Activated CD8-positive, alpha-beta T cell treated with anti-CD3 and anti-CD28 coated beads, Interleukin-2, amount 10 ng/mL, durations not matched to agents 7 days and 5 days (primary cell): ENCODE measurements at regions not wholly inside any gene's neighbourhood (a gene's known extent, or its start where the extent isn't known, plus 50 kb on each side); places are given as distances from the start of the nearest gene placed in this dataset.
"Not testable (repeated sequence)": the region's sequence is repeated elsewhere in the genome, so short reads cannot be mapped to it uniquely, and the experiment has no call there.

Experiments
- ATAC-seq: fragments of 150-1000 bp; cut with Tn5 transposase; one replicate; pipeline ENCODE4 v1.10.0; 2021; ENCODE audit warnings: moderate library complexity
- CTCF ChIA-PET: fragments of 350-600 bp; sonication (Branson Sonifier 250); formaldehyde crosslinking; loops from one replicate; lab custom pipeline; 2021; ENCODE audit warnings: antibody characterized with exemption; lab: Charles Lee
- POLR2A ChIA-PET: fragments of 350-600 bp; sonication (Branson Sonifier 250); formaldehyde crosslinking; loops from one replicate; lab custom pipeline; 2021; ENCODE audit warnings: antibody characterized with exemption; lab: Charles Lee
- DNase-seq: peaks from one replicate; pipeline ENCODE4 v3.0.0-alpha.2; 2020
- H3K27ac Mint-ChIP-seq: one replicate; pipeline ENCODE4 v1.8.0; 2021; ENCODE audit warnings: mild to moderate bottlenecking, mixed read lengths
- H3K27me3 Mint-ChIP-seq: one replicate; pipeline ENCODE4 v1.8.0; 2021; ENCODE audit warnings: low read depth, mixed read lengths
- H3K36me3 Mint-ChIP-seq: one replicate; pipeline ENCODE4 v1.8.0; 2021; ENCODE audit warnings: low read depth, mixed read lengths
- H3K4me1 Mint-ChIP-seq: one replicate; pipeline ENCODE4 v1.8.0; 2021; ENCODE audit warnings: low read depth, mixed read lengths
- H3K4me3 Mint-ChIP-seq: one replicate; pipeline ENCODE4 v1.8.0; 2021; ENCODE audit warnings: mild to moderate bottlenecking, mixed read lengths
- H3K9me3 Mint-ChIP-seq: one replicate; pipeline ENCODE4 v1.8.0; 2022; ENCODE audit warnings: mixed read lengths; ENCODE audit not compliant: insufficient read depth

DNA sequence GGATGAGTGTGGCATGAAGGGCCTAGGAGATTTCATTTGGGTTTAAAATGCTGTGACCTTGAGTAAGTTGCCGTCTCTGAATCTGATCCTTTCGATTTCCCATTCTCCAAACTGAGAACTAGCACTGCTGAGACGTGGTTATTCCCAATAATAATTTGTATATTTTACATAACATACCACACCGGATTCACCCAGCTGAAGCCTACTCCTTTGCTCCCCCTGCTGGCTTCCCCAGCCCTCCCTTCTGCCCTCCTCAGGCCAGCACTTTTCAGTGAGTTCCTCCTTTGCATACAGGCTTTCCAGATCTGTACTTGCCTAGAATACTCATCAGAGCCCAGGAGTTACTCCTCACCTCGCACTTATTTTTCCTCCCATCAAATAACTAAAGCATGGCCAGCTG, 255.1 kb downstream of the OR4F29 start:
- H3K4me1 Mint-ChIP-seq, ATAC-seq, CTCF ChIA-PET, H3K9me3 Mint-ChIP-seq, H3K36me3 Mint-ChIP-seq, POLR2A ChIA-PET, H3K27me3 Mint-ChIP-seq, H3K4me3 Mint-ChIP-seq, H3K27ac Mint-ChIP-seq, DNase-seq: not testable (repeated sequence)

DNA sequence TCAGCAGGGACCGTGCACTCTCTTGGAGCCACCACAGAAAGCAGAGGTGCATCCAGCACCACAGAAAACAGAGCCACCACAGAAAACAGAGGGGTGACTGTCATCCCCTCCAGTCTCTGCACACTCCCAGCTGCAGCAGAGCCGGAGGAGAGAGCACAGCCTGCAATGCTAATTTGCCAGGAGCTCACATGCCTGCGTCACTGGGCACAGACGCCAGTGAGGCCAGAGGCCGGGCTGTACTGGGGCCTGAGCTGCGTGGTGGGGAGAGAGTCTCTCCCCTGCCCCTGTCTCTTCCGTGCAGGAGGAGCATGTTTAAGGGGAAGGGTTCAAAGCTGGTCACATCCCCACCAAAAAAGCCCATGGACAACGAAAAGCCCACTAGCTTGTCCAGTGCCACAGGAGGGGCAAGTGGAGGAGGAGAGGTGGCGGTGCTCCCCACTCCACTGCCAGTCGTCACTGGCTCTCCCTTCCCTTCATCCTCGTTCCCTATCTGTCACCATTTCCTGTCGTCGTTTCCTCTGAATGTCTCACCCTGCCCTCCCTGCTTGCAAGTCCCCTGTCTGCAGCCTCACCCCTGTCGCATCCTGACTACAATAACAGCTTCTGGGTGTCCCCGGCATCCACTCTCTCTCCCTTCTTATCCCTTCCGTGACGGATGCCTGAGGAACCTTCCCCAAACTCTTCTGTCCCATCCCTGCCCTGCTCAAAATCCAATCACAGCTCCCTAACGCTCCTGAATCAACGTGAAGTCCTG, 260.0 kb downstream of the OR4F29 start:
- H3K9me3 Mint-ChIP-seq, POLR2A ChIA-PET, H3K27me3 Mint-ChIP-seq, CTCF ChIA-PET, H3K4me1 Mint-ChIP-seq, H3K4me3 Mint-ChIP-seq, H3K36me3 Mint-ChIP-seq, ATAC-seq: not testable (repeated sequence)
- peak overlapping the region; percentile 65 for H3K27ac Mint-ChIP-seq
- peak; percentile 26 for DNase-seq

DNA sequence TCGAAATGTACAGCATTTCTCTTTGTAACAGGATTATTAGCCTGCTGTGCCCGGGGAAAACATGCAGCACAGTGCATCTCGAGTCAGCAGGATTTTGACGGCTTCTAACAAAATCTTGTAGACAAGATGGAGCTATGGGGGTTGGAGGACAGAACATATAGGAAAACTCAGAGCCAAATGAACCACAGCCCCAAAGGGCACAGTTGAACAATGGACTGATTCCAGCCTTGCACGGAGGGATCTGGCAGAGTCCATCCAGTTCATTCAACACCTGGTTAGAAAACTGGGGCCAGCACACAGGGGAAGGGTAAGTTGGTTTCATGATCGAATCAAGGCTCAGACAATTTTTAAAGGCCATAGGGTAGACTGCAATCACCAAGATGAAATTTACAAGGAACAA, 260.8 kb downstream of the OR4F29 start:
- H3K4me1 Mint-ChIP-seq, POLR2A ChIA-PET, H3K36me3 Mint-ChIP-seq, CTCF ChIA-PET, H3K4me3 Mint-ChIP-seq, H3K9me3 Mint-ChIP-seq, H3K27me3 Mint-ChIP-seq, ATAC-seq: not testable (repeated sequence)
- peak; percentile 13 for DNase-seq
- peak overlapping the region; percentile 9 for H3K27ac Mint-ChIP-seq

DNA sequence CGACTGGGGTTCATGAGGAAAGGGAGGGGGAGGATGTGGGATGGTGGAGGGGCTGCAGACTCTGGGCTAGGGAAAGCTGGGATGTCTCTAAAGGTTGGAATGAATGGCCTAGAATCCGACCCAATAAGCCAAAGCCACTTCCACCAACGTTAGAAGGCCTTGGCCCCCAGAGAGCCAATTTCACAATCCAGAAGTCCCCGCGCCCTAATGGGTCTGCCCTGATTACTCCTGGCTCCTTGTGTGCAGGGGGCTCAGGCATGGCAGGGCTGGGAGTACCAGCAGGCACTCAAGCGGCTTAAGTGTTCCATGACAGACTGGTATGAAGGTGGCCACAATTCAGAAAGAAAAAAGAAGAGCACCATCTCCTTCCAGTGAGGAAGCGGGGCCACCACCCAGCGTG, 261.6 kb downstream of the OR4F29 start:
- H3K4me3 Mint-ChIP-seq, POLR2A ChIA-PET: not testable (repeated sequence)

DNA sequence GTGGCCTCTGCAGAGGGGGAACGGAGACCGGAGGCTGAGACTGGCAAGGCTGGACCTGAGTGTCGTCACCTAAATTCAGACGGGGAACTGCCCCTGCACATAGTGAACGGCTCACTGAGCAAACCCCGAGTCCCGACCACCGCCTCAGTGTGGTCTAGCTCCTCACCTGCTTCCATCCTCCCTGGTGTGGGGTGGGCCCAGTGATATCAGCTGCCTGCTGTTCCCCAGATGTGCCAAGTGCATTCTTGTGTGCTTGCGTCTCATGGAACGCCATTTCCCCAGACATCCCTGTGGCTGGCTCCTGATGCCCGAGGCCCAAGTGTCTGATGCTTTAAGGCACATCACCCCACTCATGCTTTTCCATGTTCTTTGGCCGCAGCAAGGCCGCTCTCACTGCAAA, 262.2 kb downstream of the OR4F29 start:
- H3K4me1 Mint-ChIP-seq, CTCF ChIA-PET, H3K27me3 Mint-ChIP-seq, ATAC-seq, H3K4me3 Mint-ChIP-seq, H3K27ac Mint-ChIP-seq, H3K36me3 Mint-ChIP-seq, H3K9me3 Mint-ChIP-seq, POLR2A ChIA-PET: not testable (repeated sequence)
- peak; percentile 15 for DNase-seq

More for the DNA sequence above, 261.6 kb downstream of the OR4F29 start:
- H3K9me3 Mint-ChIP-seq, H3K27me3 Mint-ChIP-seq, H3K27ac Mint-ChIP-seq, ATAC-seq, CTCF ChIA-PET, H3K36me3 Mint-ChIP-seq, H3K4me1 Mint-ChIP-seq: not testable (repeated sequence)
- DNase-seq: peak; percentile 7

DNA sequence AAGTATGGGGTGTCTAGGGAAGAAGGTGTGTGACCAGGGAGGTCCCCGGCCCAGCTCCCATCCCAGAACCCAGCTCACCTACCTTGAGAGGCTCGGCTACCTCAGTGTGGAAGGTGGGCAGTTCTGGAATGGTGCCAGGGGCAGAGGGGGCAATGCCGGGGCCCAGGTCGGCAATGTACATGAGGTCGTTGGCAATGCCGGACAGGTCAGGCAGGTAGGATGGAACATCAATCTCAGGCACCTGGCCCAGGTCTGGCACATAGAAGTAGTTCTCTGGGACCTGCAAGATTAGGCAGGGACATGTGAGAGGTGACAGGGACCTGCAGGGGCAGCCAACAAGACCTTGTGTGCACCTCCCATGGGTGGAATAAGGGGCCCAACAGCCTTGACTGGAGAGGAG, 264.2 kb downstream of the OR4F29 start:
- not testable (repeated sequence) for H3K4me1 Mint-ChIP-seq

DNA sequence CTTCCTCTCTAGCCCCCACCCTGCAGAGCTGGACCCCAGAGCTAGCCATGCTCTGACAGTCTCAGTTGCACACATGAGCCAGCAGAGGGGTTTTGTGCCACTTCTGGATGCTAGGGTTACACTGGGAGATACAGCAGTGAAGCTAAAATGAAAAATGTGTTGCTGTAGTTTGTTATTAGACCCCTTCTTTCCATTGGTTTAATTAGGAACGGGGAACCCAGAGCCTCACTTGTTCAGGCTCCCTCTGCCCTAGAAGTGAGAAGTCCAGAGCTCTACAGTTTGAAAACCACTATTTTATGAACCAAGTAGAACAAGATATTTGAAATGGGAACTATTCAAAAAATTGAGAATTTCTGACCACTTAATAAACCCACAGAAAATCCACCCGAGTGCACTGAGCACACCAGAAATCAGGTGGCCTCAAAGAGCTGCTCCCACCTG, 264.8 kb downstream of the OR4F29 start:
- H3K27ac Mint-ChIP-seq, H3K27me3 Mint-ChIP-seq, H3K4me1 Mint-ChIP-seq, H3K4me3 Mint-ChIP-seq, CTCF ChIA-PET, ATAC-seq, H3K36me3 Mint-ChIP-seq, POLR2A ChIA-PET, H3K9me3 Mint-ChIP-seq: not testable (repeated sequence)
- DNase-seq: peak; percentile 20

More for the DNA sequence above, 264.2 kb downstream of the OR4F29 start:
- POLR2A ChIA-PET, H3K9me3 Mint-ChIP-seq, H3K27ac Mint-ChIP-seq, H3K4me3 Mint-ChIP-seq, H3K27me3 Mint-ChIP-seq, ATAC-seq, H3K36me3 Mint-ChIP-seq, CTCF ChIA-PET: not testable (repeated sequence)
- peak; percentile 11 for DNase-seq

DNA sequence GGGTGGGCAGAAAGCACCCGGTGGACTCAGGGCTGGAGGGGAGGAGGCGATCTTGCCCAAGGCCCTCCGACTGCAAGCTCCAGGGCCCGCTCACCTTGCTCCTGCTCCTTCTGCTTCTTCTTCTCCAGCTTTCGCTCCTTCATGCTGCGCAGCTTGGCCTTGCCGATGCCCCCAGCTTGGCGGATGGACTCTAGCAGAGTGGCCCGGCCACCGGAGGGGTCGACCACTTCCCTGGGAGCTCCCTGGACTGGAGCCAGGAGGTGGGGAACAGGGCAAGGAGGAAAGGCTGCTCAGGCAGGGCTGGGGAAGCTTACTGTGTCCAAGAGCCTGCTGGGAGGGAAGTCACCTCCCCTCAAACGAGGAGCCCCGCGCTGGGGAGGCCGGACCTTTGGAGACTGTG, 265.3 kb downstream of the OR4F29 start:
- ATAC-seq, H3K27ac Mint-ChIP-seq, POLR2A ChIA-PET, DNase-seq, H3K4me3 Mint-ChIP-seq, H3K36me3 Mint-ChIP-seq, H3K9me3 Mint-ChIP-seq, H3K4me1 Mint-ChIP-seq, H3K27me3 Mint-ChIP-seq, CTCF ChIA-PET: not testable (repeated sequence)

DNA sequence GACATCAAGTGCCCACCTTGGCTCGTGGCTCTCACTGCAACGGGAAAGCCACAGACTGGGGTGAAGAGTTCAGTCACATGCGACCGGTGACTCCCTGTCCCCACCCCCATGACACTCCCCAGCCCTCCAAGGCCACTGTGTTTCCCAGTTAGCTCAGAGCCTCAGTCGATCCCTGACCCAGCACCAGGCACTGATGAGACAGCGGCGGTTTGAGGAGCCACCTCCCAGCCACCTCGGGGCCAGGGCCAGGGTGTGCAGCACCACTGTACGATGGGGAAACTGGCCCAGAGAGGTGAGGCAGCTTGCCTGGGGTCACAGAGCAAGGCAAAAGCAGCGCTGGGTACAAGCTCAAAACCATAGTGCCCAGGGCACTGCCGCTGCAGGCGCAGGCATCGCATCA, 266.0 kb downstream of the OR4F29 start:
- H3K36me3 Mint-ChIP-seq, POLR2A ChIA-PET, H3K27me3 Mint-ChIP-seq, ATAC-seq, H3K9me3 Mint-ChIP-seq, H3K4me1 Mint-ChIP-seq, H3K27ac Mint-ChIP-seq, H3K4me3 Mint-ChIP-seq, CTCF ChIA-PET: not testable (repeated sequence)
- DNase-seq: peak; percentile 15

DNA sequence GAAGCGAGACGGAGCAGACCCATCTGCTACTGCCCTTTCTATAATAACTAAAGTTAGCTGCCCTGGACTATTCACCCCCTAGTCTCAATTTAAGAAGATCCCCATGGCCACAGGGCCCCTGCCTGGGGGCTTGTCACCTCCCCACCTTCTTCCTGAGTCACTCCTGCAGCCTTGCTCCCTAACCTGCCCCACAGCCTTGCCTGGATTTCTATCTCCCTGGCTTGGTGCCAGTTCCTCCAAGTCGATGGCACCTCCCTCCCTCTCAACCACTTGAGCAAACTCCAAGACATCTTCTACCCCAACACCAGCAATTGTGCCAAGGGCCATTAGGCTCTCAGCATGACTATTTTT, 267.2 kb downstream of the OR4F29 start:
- H3K27ac Mint-ChIP-seq, POLR2A ChIA-PET, H3K36me3 Mint-ChIP-seq, H3K4me3 Mint-ChIP-seq, H3K9me3 Mint-ChIP-seq, ATAC-seq, CTCF ChIA-PET, H3K4me1 Mint-ChIP-seq, H3K27me3 Mint-ChIP-seq: not testable (repeated sequence)
- peak; percentile 18 for DNase-seq

DNA sequence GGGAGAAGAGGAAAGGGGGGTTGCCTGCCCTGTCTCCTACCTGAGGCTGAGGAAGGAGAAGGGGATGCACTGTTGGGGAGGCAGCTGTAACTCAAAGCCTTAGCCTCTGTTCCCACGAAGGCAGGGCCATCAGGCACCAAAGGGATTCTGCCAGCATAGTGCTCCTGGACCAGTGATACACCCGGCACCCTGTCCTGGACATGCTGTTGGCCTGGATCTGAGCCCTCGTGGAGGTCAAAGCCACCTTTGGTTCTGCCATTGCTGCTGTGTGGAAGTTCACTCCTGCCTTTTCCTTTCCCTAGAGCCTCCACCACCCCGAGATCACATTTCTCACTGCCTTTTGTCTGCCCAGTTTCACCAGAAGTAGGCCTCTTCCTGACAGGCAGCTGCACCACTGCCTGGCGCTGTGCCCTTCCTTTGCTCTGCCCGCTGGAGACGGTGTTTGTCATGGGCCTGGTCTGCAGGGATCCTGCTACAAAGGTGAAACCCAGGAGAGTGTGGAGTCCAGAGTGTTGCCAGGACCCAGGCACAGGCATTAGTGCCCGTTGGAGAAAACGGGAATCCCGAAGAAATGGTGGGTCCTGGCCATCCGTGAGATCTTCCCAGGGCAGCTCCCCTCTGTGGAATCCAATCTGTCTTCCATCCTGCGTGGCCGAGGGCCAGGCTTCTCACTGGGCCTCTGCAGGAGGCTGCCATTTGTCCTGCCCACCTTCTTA, 267.7 kb downstream of the OR4F29 start:
- H3K36me3 Mint-ChIP-seq, H3K27me3 Mint-ChIP-seq, POLR2A ChIA-PET, H3K4me1 Mint-ChIP-seq, H3K9me3 Mint-ChIP-seq, ATAC-seq, CTCF ChIA-PET, H3K27ac Mint-ChIP-seq, H3K4me3 Mint-ChIP-seq: not testable (repeated sequence)
- peak; percentile 23 for DNase-seq

DNA sequence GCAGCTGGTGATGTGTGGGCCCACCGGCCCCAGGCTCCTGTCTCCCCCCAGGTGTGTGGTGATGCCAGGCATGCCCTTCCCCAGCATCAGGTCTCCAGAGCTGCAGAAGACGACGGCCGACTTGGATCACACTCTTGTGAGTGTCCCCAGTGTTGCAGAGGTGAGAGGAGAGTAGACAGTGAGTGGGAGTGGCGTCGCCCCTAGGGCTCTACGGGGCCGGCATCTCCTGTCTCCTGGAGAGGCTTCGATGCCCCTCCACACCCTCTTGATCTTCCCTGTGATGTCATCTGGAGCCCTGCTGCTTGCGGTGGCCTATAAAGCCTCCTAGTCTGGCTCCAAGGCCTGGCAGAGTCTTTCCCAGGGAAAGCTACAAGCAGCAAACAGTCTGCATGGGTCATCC, 268.4 kb downstream of the OR4F29 start:
- H3K9me3 Mint-ChIP-seq, H3K36me3 Mint-ChIP-seq, H3K27me3 Mint-ChIP-seq, POLR2A ChIA-PET, CTCF ChIA-PET, H3K27ac Mint-ChIP-seq, H3K4me1 Mint-ChIP-seq, ATAC-seq, H3K4me3 Mint-ChIP-seq: not testable (repeated sequence)
- DNase-seq: peak; percentile 14
